ENCODE measurements at regions not wholly inside any gene's neighbourhood (a gene's known extent, or its start where the extent isn't known, plus 50 kb on each side); places are given as distances from the start of the nearest gene placed in this dataset.

DNA sequence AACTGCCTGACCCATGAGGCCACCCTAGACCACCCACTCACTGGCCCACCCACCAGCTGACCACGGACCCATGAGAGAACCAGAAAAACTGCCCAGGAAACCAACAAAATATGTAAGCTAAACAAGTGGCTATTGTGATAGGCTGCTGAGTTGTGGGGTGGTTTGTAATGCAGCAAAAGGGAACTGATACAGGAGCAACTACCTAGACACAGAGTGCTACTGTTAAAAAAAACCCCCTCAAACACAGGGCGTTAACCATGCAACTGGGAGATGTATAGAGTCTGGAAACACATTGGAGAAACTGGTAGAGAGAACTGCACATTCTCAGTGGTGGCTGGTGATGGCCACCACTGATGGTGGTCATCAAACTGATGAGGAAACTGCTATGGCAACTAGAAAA lies 206.3 kb upstream of the GYPC start:
- Mint-ChIP-seq H3K36me3 (ENCODE audit: low read depth) (no peaks in the 10 kb centered on the region), H3K4me1 (ENCODE audit: low read depth) (no peaks in the 10 kb centered on the region), H3K27ac (no peak overlapping the region), H3K27me3 (ENCODE audit: insufficient read depth) (no peaks in the 10 kb centered on the region; the same call in 1 of the 2 replicates), H3K9me3 (peaks cover 24% of the 10 kb centered on the region), H3K4me3 (no peak overlapping the region)
- DNase-seq: no peak
- TF ChIP-seq, protein P1, sequence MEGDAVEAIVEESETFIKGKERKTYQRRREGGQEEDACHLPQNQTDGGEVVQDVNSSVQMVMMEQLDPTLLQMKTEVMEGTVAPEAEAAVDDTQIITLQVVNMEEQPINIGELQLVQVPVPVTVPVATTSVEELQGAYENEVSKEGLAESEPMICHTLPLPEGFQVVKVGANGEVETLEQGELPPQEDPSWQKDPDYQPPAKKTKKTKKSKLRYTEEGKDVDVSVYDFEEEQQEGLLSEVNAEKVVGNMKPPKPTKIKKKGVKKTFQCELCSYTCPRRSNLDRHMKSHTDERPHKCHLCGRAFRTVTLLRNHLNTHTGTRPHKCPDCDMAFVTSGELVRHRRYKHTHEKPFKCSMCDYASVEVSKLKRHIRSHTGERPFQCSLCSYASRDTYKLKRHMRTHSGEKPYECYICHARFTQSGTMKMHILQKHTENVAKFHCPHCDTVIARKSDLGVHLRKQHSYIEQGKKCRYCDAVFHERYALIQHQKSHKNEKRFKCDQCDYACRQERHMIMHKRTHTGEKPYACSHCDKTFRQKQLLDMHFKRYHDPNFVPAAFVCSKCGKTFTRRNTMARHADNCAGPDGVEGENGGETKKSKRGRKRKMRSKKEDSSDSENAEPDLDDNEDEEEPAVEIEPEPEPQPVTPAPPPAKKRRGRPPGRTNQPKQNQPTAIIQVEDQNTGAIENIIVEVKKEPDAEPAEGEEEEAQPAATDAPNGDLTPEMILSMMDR (IDR thresholded peaks at IDR 0.05): no peak

DNA sequence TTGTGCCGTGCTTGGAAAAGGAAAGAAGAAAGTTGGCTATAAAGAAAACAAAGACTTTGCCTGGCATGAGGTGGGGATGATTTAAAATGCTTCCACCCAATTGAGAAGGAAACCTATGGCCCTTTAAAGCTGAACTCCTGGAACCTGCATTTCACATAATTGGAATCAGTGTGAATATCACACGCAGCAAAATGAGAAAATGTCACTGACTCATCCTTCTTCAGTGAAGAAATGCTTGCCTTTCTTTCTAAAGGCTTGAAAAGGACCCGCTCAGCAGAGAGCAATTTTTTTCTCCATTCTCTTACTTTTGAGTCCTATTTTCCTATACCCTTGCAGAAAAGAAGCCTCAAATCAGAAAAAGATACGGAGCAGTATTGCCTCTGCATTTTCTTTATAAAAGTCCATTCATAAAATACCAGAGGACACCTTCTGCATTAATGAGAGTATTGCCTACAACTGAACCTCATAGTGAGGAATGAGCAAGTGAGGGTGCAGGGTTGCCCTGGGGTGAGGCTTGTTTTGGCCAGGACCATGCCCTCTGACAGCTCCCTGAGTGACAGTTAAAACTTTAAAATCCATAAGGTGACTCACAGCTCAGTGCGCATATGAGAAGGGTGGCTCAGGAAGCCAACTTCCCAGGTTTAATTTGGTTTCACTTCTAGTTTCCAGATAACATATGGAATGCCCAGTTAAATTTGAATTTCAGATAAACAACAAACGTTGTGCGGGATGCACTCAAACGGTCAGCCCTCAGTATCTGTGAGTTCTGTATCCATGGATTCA lies 191.9 kb upstream of the GYPC start:
- TF ChIP-seq, protein P1 (IDR thresholded peaks at IDR 0.05): no peak
- H3K27ac Mint-ChIP-seq: no peak overlapping the region
- no peak overlapping the region for H3K4me3 Mint-ChIP-seq
- peaks cover 31% of the 10 kb centered on the region for H3K9me3 Mint-ChIP-seq
- no peaks in the 10 kb centered on the region for H3K27me3 Mint-ChIP-seq (ENCODE audit: insufficient read depth)
- no peak for DNase-seq
- H3K4me1 Mint-ChIP-seq (ENCODE audit: low read depth): no peaks in the 10 kb centered on the region
- no peaks in the 10 kb centered on the region for H3K36me3 Mint-ChIP-seq (ENCODE audit: low read depth)

DNA sequence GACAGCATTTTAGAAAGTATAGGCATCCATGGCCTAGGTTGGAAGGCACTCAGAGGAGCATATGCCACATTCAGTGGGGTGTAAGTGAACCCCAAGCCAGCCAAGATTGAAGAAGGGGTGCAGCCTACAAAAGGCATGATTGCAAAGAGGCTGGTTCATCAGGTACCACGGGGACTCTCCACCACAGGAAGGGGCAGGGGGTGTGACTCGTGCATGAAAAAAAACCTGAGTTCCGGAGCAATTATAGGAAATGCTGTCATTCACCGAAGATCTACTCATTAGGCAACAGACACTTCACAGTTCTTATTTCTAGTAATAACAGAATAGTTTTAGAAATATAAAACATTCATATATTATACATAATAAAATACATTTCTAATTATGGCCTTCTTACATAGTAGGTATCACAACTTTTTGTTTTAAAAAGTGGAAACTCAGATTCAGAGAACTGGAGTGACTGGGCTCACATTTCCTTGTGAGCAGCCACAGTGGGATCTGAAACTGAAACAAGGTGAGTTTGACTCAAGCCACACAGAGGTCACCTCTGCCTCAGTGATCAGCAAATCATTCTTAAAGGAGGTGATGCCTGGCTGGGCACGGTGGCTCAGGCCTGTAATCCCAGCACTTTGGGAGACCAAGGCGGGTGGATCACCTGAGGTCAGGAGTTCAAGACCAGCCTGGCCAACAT lies 188.4 kb upstream of the GYPC start:
- no peak overlapping the region for H3K27ac Mint-ChIP-seq
- H3K4me1 Mint-ChIP-seq (ENCODE audit: low read depth): no peaks in the 10 kb centered on the region
- TF ChIP-seq, protein P1 (IDR thresholded peaks at IDR 0.05): no peak
- H3K4me3 Mint-ChIP-seq: no peak overlapping the region
- no peaks in the 10 kb centered on the region for H3K36me3 Mint-ChIP-seq (ENCODE audit: low read depth)
- H3K27me3 Mint-ChIP-seq (ENCODE audit: insufficient read depth): no peaks in the 10 kb centered on the region
- DNase-seq: no peak
- H3K9me3 Mint-ChIP-seq: peaks cover 39% of the 10 kb centered on the region

DNA sequence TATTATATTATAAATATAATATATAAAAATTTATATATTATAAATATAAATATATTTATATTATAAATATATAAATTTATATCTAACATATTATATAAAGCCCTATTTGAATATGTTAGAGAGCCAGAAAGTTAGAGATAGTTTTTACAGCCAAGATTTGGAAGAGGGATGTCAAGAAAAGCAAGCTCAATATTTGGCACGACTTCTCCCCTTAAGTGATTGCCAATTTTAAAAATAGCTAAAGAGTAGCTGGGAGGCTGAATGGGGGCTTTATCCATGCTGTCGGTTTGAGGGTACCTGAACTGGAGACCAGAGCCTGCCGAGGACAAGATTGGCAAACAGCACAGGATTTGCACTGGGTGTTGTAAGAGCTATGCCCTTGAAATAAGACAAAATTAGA lies 180.9 kb upstream of the GYPC start:
- Mint-ChIP-seq H3K36me3 (ENCODE audit: low read depth) (no peaks in the 10 kb centered on the region), H3K4me3 (no peak overlapping the region), H3K27ac (no peak overlapping the region), H3K9me3 (peaks cover 21% of the 10 kb centered on the region), H3K4me1 (ENCODE audit: low read depth) (no peaks in the 10 kb centered on the region), H3K27me3 (ENCODE audit: insufficient read depth) (no peaks in the 10 kb centered on the region)
- TF ChIP-seq, protein P1 (IDR thresholded peaks at IDR 0.05): no peak
- no peak for DNase-seq

DNA sequence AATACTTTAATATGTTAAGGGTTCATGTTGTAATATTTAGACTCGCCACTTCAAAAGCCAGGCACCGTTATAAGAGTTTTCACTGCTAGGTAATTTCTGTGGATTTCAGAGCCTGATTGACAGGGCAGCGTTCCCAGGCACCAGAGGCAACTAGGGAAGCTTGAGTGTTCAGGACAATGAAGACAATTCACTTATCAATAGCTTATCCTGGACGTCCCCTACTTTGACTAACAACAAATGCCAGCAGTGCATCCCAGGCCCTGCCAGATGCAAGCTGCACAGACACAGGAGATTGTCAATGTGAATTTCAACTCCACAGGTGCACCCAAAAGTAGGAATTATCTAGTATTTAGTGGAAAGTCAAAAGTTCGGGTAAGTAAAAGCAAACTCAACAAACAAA lies 179.3 kb upstream of the GYPC start:
- no peak overlapping the region for H3K4me3 Mint-ChIP-seq

More for the DNA sequence above, 179.3 kb upstream of the GYPC start:
- Mint-ChIP-seq H3K27ac (no peak overlapping the region), H3K27me3 (ENCODE audit: insufficient read depth) (no peaks in the 10 kb centered on the region), H3K36me3 (ENCODE audit: low read depth) (no peaks in the 10 kb centered on the region), H3K4me1 (ENCODE audit: low read depth) (no peaks in the 10 kb centered on the region), H3K9me3 (peaks cover 13% of the 10 kb centered on the region)
- TF ChIP-seq, protein P1 (IDR thresholded peaks at IDR 0.05): no peak
- no peak for DNase-seq
